HG03060 (cell line): ENCODE measurements at regions not wholly inside any gene's neighbourhood (a gene's known extent, or its start where the extent isn't known, plus 50 kb on each side); places are given as distances from the start of the nearest gene placed in this dataset.
"Not testable (repeated sequence)": the region's sequence is repeated elsewhere in the genome, so short reads cannot be mapped to it uniquely, and the experiment has no call there.

Source experiments
- ATAC-seq: cut with Tn5 transposase; IDR thresholded peaks from one replicate; pipeline ENCODE4 v1.9.1; 2021; ENCODE audit warnings: low read depth, moderate number of reproducible peaks; ENCODE audit not compliant: unreplicated experiment

DNA sequence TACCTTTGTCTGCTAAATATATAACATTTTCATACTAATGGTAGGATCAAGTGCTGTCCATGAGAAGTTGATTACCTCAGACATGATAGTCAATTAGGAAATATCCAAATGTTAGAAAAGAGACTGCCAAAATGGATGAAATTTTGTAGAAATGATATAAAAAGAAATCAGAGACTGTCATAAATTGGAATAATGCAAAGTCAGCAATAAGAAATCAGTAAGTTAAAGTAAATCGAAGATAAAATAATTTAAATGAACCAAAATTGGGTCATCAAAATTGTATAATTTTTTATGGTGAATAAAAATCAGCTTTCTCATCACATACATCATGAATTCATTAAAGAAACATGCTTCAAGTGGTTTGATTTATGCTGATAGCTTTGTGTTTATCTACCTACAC is 165.3 kb upstream of the CDH2 start:
- ATAC-seq, result no peak

DNA sequence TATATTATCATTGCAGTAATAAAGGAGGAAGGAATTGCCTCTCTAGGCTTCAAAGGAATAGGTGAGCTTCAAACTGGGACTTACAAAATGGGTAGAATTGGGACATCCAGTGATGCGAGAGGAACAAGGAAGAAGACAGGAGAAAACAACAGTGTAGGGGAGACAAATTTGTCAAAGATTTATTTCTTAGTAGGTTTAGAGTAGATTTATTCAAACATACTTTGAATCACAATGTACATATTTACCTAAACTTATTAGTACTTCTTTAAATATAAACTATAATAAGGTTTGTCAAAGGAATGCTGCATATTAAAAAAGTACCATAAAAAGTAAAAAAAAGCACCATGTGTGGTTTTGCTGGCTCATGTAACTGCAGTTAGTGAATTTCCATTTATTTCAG is 161.4 kb upstream of the CDH2 start:
- ATAC-seq, result no peak

DNA sequence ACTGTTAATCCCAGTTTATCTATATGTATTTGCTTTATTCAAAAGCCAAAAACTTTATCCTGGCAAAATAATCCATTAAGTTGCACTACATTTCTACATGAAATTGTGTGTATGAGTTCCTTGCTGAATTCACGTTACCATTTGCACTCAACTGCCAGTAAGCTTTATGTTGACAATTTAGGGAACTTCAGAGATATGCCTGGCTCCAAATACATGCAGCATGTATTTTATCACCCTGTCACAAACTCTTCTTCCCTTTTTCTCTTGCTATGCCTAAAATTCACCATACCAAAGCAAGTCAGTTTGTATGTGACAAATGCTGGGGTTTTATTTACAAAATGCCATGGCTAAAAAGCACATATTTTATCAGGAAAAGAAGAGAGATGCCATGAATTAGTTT is 157.6 kb upstream of the CDH2 start:
- ATAC-seq, result no peak

DNA sequence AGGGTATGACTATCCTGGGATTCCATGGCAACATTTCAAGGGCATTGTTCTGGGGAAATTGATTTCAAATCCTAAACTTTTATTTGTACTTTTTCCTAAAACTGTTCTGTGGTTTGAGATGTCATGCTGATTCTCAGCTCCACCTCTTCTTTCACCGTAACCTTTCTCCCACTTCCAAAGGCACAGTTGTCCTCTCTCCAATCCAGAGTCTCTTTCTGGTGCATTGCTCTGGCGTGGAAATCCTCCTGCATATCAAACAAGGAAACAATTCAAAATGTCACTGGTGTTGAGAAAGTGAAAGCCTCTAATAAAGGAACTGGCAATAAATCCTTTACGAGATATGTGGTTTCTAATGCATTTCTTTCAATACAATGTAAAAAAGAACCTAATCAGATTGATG is 155.1 kb upstream of the CDH2 start:
- no peak for ATAC-seq

DNA sequence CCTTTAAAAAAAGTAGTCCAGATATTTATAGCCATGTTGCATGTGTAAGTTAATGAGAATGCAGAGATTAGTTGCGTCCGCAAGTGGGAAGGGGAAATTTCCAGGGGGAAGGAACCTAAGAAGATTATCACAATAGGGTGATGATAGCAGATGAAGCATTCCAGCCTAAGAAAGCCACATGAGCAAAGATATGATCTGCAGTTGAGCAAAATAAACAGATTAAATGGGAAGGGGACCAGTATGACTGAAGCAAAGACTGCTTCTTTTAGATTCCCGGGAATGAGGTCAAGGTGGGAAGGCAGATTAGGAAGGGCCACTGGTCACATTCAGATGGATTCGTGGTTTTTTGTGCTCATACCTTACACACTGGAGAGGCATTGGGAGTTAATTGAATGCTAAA is 154.6 kb upstream of the CDH2 start:
- no peak for ATAC-seq

DNA sequence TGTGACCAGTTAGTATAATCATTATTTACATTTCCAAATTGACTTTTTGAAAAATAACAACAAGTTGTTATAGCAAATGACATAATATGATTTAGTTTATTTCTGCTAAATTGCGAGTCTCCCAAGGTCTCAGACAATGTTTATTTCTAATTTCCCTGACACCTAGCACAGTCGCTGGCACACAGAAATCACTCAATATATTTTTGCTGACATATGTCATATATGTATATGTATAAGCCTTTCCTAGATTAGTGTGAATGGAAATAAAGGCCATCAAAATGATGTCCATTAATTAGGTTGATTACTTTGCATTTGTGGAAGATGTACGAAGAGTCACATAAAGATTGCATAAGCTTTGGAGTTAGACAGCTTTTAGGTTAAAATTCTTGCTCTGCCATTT is 136.7 kb upstream of the CDH2 start:
- no peak for ATAC-seq

DNA sequence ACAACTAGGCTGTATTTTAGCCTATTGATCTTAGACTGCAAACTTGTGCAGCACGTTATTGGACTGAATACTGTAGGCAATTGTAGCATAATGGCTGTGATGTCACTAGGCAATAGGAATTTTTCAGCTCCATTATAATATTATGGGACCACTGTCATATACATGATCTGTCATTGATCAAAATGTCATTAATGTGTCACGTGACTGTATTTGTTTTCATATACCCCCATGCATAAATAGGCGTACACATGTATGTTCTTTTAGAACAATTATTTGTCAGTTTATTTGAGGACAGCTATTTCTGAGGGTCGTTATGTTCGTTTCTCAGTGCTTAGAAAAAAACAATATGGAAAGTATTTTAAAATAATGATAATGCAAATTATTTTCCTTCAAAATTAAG is 111.9 kb upstream of the CDH2 start:
- no peak for ATAC-seq

DNA sequence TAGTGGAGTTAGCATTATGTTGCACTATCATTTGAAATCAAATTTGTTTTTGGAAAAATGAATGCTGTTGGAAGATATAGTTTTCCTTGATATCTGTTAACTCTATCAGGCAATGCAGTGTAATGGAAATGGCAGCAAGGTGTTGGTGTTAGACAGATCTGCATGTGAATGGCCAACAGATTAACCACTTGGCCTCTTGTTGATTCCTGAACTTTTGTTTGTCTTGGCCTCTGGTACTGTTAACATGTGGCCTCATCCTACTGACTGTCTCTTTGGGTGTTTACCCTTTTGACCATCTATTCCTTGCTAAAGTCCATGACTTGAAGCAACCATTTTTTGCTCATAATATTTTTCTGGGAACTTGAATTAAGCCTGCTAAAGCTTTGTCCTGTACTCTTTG is 110.2 kb upstream of the CDH2 start:
- no peak for ATAC-seq

DNA sequence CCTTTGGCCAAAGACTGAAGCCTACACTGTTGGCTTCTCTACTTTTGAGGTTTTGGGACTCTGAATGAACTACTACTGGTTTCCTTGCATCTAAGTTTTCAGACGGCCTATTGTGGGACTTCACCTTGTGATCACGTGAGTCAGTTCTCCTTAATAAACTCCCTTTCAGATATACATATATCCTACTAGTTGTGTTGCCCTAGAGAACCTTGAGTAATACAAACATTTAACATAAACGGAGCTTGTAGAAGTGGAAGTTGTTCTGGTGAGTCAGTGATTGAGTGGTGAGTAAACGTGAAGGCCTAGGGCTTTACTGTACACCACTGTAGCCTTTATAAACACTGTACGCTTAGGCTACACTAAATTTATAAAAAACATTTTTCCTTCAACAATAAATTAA is 107.2 kb upstream of the CDH2 start:
- ATAC-seq, result no peak

DNA sequence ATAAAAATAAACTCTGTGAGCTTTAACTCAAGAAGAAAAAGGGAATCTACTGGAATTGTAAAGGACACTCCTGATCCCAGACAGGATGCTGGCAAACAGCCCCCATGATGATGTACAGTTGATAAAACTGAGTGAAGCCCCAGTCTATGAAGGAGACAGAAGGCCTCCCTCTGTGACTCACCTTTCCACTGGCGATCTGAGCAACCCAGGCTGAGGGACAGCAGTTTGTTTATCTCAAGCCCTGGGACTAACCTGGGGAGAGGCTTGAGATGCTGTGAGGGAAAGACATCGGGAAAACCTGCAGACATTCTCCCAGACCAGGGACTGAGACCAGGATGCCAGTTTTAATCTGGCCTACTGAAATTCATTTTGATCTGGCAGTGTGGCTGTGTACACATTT is 104.5 kb upstream of the CDH2 start:
- no peak for ATAC-seq

DNA sequence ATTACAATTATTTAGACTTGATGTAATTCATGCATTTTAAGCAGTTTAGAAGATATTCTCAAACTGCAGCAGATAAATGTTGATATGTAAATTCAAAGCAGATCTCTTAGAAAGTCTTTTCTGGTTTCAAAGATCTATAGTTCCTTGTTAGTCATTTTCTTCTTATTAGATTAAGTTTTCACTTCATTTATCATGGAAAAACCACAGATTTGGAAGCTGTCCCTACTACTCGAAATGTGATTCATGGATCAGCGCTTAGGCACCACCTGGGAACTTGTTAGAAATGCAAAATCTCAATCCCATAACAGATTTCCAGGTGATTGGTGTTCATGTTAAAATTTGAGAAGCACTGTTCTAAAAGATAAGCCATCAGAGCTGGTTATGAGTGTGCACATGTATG is 92.8 kb upstream of the CDH2 start:
- no peak for ATAC-seq

DNA sequence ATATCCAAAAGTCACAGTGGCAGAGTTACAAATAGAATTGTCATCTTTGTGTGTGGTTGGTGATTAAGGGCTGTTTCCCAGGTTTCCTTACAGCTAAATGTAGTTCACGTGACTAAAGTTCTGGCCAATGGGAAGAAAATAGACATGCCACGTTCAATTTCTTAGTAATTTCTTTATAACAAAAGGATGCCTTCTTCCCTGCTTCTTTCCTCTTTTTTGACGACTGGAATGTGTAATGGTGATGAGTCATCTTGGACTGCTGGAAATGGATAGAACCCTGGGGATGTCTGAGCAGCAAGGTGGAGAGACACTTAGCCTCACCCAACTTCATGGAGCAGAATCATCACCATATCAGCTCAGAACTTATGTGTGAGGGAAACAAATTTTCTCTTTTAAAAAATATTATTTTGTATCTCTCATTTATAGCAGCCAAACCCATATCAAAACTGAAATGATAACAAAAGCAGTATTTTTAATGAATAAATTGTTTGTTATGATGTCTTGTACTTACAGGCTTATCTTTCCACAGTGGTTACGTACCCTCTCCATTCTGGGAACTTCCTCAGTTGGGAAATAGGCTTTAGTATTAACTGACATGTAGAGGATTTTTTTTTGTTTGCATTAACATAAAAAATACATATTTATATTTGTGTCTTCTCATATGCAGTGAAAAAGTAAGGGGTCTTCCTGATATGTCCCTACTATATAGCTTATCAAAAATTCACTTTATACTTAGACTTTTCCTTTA is 91.1 kb upstream of the CDH2 start:
- no peak for ATAC-seq

DNA sequence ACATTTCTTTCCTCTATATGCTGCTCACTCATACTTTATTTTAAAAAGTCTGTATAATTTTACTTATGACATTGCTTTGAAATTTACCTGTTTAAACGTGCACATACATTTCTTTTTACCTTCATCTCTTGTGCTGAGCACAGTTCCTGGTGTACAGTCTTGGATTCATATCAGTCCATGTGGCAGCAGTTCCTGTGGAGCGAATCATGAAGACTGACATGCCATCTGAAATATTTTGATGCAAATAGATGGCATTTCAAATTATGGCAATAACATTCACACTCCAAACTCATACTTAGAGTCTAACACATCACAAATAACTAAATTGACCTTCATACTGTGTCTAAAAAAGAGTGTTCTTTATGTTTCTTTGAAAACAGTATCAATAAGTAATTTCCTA is 90.3 kb upstream of the CDH2 start:
- no peak for ATAC-seq

DNA sequence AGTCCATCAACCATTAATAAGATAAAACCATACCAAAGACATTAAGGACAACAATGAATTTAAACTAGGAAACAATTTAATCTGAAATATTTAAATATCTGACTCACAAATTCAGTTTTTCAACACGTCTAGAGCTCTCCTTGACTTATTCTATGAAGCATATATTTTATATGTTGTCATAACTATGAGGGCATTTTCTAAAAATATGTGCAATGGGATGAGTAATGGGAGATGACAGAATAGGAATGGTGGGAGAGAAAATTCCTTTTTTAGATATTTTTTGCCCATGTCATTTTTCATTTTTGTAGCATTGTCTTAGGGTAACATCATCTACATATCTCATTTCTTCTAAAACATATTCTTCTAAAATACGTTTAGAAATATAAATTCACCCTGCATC is 79.2 kb upstream of the CDH2 start:
- no peak for ATAC-seq

DNA sequence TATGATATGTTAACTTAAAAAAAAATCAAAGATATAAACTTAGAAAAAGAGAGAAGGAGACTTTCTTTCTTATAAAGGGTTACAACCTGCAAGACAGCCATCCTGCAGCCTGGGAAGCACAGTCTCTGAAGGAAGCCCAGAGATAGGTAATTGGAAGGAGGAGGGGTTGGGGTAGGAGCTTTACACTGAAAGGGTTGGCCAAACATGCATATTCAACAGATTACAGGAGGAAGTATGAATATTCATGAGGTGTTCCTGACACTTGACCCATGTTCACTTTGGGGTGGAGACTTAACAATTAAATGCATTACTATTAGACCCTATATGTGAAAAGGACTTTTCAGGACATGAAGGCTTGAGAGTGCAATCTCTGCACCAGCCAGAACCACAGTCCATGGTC is 71.7 kb upstream of the CDH2 start:
- no peak for ATAC-seq

DNA sequence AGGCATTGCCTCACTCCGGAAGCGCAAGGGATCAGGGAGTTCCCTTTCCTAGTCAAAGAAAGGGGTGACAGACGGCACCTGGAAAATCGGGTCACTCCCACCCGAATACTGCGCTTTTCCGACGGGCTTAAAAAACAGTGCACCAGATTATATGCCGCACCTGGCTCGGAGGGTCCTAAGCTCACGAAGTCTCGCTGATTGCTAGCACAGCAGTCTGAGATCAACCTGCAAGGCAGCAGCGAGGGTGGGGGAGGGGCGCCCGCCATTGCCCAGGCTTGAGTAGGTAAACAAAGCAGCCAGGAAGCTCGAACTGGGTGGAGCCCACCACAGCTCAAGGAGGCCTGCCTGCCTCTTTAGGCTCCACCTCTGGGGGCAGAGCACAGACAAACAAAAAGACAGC is 63.7 kb upstream of the CDH2 start:
- ATAC-seq, result not testable (repeated sequence)

DNA sequence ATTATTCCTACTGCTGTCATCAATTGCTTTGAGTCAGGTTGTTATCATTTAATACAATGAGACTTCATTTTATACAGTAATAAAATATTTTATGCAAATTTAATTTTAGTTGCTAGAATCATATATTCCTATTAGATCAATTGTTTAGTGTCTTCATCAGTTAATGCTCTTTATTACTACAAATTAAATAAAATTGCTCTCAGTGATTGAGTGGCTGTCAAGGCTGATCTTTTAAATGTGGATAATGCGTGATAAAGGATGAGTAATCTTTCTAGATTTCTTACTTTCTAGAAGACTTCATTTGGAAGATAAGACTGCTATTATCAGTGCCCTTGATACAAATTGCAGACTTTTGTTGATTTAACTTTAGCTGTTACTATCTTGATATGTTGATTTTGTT is 59.6 kb upstream of the CDH2 start:
- ATAC-seq, result no peak
